Chondrocyte (in vitro differentiated cells): ENCODE measurements at regions not wholly inside any gene's neighbourhood (a gene's known extent, or its start where the extent isn't known, plus 50 kb on each side); places are given as distances from the start of the nearest gene placed in this dataset.

Source experiments
- DNase-seq: peaks from one replicate; pipeline ENCODE4 v3.0.0; 2021; ENCODE audit warnings: mixed read lengths, low spot score
- H3K27ac Mint-ChIP-seq: one replicate; pipeline ENCODE4 v1.8.0; 2021; ENCODE audit warnings: mild to moderate bottlenecking, moderate library complexity, mixed read lengths; ENCODE audit not compliant: unreplicated experiment
- H3K27me3 Mint-ChIP-seq: 2 replicates; pipeline ENCODE4 v1.8.0; 2021; ENCODE audit warnings: low read depth, mixed read lengths
- H3K36me3 Mint-ChIP-seq: 2 replicates; pipeline ENCODE4 v1.8.0; 2021; ENCODE audit warnings: low read depth, mixed read lengths
- H3K4me1 Mint-ChIP-seq: 2 replicates; pipeline ENCODE4 v1.8.0; 2021; ENCODE audit warnings: low read depth, mild to moderate bottlenecking, mixed read lengths
- H3K4me3 Mint-ChIP-seq: one replicate; pipeline ENCODE4 v1.8.0; 2021; ENCODE audit warnings: mild to moderate bottlenecking, moderate library complexity, mixed read lengths; ENCODE audit not compliant: unreplicated experiment
- H3K9me3 Mint-ChIP-seq: 2 replicates; pipeline ENCODE4 v1.8.0; 2021; ENCODE audit warnings: low read depth, mixed read lengths
- CTCF ChIP-seq: fragments of 200-600 bp; sonication (generic); IDR thresholded peaks from 2 replicates; pipeline ENCODE4 v1.5.0; 2021; ENCODE audit warnings: antibody characterized with exemption, mild to moderate bottlenecking, moderate library complexity

GRCh38 chr4:123257591-123257990 lies 139.0 kb upstream of the SPRY1 start:
- Mint-ChIP-seq H3K9me3 (peaks cover 2% of the 10 kb centered on the region), H3K4me3 (no peak overlapping the region), H3K27me3 (no peaks in the 10 kb centered on the region), H3K36me3 (no peaks in the 10 kb centered on the region), H3K27ac (no peak overlapping the region), H3K4me1 (peaks cover 29% of the 10 kb centered on the region)
- no peak for TF ChIP-seq CTCF
- DNase-seq, result no peak

- H3K4me1 Mint-ChIP-seq, result peaks cover 29% of the 10 kb centered on the region
- H3K27me3 Mint-ChIP-seq, result no peaks in the 10 kb centered on the region
- peak overlapping the region; percentile 61 for H3K27ac Mint-ChIP-seq
- no peak for DNase-seq
- no peak for TF ChIP-seq CTCF
- no peaks in the 10 kb centered on the region for H3K9me3 Mint-ChIP-seq
- H3K36me3 Mint-ChIP-seq, result no peaks in the 10 kb centered on the region
- no peak overlapping the region for H3K4me3 Mint-ChIP-seq
These were observed 136.6 kb upstream of the SPRY1 start for GRCh38 chr4:123259676-123260646.

GRCh38 chr4:123260653-123261052 lies 135.9 kb upstream of the SPRY1 start:
- DNase-seq, result no peak
- Mint-ChIP-seq H3K4me1 (peaks cover 29% of the 10 kb centered on the region), H3K27me3 (no peaks in the 10 kb centered on the region), H3K9me3 (no peaks in the 10 kb centered on the region), H3K4me3 (no peak overlapping the region), H3K27ac (peak overlapping the region; percentile 18), H3K36me3 (no peaks in the 10 kb centered on the region)
- no peak for TF ChIP-seq CTCF

GRCh38 chr4:123262080-123262479 lies 134.5 kb upstream of the SPRY1 start:
- Mint-ChIP-seq H3K27ac (no peak overlapping the region), H3K9me3 (no peaks in the 10 kb centered on the region), H3K4me1 (peaks cover 21% of the 10 kb centered on the region), H3K36me3 (no peaks in the 10 kb centered on the region), H3K27me3 (no peaks in the 10 kb centered on the region), H3K4me3 (no peak overlapping the region)
- no peak for TF ChIP-seq CTCF
- DNase-seq, result no peak

GRCh38 chr4:123265443-123265842 lies 131.2 kb upstream of the SPRY1 start:
- peaks cover 21% of the 10 kb centered on the region for H3K4me1 Mint-ChIP-seq
- TF ChIP-seq CTCF, result no peak
- H3K4me3 Mint-ChIP-seq, result no peak overlapping the region
- DNase-seq, result no peak
- no peak overlapping the region for H3K27ac Mint-ChIP-seq
- H3K36me3 Mint-ChIP-seq, result no peaks in the 10 kb centered on the region
- no peaks in the 10 kb centered on the region for H3K9me3 Mint-ChIP-seq
- no peaks in the 10 kb centered on the region for H3K27me3 Mint-ChIP-seq
